Glomerular visceral epithelial cell (primary cell): ENCODE measurements at regions not wholly inside any gene's neighbourhood (a gene's known extent, or its start where the extent isn't known, plus 50 kb on each side); places are given as distances from the start of the nearest gene placed in this dataset.

Experiments
- DNase-seq: peaks from one replicate; pipeline ENCODE4 v3.0.0-alpha.2; 2016; ENCODE audit errors: extremely low spot score

DNA sequence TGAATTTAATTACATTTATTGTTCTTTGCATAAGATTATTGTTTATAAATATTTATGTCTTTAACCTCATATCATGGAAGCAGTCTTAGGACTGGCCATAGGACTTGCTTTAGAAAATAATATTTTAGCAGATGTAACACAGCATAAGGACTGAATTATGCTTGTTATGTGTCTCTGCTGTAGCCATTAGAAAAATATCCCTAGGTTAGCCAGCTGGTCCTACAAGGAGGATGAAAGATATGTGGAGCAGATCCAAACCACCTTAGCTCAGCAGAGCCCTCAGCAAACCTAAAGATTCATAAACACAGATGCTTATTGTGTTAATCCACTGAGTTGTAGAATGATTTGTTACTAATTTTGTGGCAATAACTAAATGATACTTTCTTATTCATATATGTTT, 166.0 kb upstream of the COL1A2 start:
- DNase-seq = no peak

DNA sequence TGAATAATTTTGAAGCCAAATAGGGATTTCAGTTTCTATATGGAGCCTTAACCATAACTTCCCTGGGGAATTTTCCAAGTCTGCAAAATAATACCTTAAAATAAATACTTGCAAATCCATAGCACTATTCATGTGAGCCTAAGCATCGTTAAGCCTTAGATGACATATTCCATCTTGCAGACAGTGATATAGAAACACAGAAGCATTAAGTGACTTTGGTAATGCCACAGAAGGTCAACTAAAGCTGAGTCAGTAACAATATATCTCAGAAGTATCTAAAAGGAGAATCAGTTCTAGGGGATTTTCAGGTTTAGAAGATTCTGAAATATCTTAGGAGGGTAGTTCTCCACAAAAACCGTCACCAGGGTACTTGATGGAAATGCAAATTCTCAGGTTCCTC, 163.4 kb upstream of the COL1A2 start:
- DNase-seq = no peak

DNA sequence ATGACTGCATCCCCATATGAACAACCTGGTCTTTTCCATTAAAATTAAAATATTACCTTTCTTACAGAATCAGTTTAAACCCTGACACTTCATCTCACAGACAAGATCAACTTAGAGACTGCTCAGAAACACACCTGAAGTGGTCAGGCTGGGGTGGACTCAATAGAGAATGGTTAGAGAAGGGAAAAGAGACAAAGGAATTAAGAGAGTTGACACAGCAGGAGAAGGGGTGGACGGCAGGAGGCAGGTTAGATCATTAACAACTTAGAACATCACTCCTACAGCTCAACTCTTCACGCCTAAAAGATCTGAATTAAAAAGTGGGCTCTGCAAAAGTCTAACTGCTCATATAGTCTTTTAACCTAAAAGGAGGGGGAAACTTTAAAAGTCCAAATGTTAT, 157.7 kb upstream of the COL1A2 start:
- no peak for DNase-seq

DNA sequence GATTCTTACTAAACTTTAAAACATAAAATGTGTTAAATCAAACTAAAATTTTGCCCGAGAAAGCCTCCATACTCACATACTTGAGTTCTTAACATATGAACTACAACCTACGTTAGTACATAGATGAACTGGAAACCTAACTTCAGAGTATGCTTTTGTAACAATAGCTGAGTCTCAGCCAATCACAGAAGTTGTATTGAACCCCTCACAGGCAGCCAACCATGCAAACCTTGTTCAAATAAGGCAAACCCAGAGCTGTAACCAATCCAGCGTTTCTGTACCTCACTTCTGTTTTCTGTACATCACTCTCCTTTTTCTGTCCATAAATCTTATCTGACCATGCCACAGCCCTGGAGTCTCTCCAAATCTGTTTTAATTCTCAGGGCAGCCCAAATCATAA, 157.3 kb upstream of the COL1A2 start:
- DNase-seq = no peak

DNA sequence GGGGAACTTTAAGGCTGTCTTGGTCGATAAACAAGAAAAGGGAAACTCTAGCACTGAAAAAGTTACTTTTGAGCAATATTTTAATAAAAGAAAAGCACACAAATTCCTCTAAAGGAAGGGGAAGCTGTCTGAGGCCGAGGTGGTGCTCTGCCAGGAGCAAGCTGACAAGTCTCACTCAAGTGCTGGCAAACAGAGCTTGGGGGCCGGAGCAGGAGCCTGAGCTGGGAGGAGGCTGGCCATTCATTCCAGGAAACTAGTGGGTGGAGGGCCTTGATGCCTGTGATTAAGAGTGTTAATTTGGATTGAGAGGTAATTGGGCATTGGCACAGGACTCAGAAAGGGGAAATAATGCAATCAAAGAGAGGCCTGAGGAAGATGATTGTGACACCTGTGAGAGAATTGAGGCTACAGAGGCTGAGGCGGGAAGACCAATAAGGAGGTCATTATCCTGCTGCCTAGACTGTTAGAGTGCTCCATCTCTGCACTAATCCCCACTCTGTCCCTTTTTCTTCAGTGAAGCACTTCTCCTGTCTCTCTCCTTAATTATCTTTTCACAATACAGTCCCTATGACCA, 154.9 kb upstream of the COL1A2 start:
- no peak for DNase-seq

DNA sequence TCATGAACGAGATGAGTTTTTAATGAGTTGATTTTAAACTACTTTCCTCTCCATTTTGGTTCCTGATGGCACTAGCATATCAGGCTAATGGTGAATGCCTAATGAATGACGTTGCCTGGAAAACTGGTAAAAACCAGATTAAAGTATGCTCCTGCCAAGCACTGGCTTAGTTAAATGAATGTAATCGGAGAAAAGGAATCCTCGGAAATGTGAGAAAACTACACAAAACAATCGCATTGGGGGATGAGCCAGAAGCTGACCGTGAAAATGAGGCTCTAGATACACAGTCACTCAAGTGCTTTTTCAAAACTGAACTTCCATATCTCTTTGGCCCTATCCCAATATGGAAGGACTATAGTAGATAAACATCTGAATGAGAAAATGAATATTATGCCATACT, 153.8 kb upstream of the COL1A2 start:
- DNase-seq = no peak

DNA sequence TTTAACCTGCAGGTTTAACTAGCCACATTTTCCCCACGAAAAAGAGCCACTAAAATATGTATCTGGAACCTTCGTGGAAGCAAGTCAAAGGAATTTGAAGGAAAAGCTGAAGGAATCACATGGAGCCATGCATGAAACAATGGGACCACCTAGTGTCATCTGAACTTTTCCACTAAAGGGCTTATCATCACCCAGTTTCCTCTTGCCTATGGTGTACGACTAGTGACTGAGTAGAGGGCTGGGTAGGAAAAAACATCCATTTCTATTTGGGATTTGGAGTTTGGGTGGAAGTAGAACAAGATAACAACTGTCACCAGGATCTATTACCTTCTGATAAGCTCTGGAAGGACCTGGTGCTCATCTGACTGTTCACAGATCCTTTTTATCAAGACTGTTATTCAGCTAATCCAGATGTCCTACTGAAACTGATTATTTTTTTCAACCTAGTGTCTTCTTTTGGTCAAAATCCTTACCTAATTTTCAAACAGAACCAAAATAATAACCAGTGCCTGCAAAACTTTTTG, 153.2 kb upstream of the COL1A2 start:
- DNase-seq = no peak

DNA sequence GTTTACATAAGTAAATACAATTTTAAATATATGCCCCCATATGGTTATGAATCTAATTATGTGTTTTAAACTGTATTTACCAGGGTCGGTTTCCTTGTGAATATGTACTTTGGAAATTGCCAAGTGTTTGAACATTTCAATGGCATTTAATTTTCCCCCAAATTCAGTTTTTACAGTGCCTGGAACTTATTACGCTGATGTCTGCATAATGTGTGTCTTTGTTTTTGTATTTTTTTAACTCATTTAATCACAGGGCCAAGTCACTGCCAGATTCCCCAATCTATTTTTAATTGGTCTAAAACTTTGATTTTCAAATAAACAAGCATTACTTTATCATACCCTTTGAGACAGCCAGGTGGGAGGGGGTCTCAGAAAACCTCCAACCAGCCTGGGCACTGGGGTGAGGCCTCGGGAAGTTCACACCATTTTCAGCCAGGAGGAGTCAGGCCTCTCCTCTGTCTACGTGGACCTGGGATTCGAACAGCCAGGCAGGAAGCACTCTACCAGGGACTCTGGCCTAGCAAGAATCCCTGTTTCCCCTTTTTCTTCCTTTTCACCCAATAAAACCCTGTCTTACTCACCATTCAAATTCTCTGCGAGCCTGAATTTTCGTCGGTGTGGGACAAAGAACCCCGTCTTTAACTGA, 151.5 kb upstream of the COL1A2 start:
- DNase-seq = no peak

DNA sequence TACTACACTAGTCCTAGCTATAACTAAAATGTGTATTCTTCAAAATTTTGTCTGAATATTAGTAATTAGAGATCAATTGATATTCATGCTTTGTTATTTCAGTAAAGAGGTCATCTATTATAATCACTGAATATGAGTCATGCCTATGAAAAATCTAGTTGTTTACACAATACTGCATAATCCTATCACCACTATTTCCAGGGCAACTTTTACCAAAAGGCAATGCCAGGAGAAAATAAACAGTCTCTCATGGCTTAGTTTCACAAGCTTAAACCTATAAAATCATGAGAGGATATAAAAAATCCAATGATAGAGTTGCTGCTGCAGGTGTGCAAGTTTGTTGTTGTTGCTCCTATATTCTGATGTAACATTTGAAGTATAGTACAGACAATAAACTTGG, 149.9 kb upstream of the COL1A2 start:
- DNase-seq = no peak

DNA sequence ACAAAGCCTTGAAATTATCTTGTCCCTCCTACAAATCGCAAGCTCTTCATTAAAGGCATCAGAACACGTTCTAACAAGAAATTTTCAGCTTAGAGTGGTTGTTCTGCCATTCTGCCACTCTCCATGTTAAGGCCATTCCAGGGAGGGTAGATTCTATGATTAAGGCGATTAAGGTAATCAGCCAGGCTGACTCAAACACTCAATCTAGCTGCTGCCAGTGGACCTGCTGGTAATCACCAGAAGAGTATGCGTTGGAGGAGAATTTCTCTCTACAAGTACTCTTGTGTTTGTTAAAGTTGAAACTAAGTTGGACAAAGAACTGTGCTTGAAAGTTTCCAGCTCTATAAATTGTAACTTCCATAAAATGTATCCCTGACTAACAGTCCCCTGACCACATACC, 149.2 kb upstream of the COL1A2 start:
- DNase-seq = no peak

DNA sequence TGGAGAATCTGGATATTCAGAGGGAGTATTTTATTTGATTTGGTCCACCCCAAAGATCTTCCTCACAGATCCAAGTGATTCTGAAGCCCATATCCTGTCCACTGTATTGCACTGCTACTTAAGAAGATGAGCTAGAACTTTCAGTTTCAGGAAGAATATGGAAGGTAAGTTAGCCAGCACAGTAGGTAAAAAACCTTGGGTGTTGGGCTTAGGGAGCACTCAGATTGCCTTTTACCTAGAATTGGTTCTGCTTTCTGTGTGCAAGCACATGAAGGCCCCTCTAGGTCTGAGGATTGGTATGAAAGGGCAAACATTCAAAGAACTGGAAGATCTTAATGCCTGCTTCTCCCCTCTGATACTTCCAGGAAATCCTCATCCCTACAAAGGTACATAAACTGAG, 146.7 kb upstream of the COL1A2 start:
- DNase-seq = no peak

DNA sequence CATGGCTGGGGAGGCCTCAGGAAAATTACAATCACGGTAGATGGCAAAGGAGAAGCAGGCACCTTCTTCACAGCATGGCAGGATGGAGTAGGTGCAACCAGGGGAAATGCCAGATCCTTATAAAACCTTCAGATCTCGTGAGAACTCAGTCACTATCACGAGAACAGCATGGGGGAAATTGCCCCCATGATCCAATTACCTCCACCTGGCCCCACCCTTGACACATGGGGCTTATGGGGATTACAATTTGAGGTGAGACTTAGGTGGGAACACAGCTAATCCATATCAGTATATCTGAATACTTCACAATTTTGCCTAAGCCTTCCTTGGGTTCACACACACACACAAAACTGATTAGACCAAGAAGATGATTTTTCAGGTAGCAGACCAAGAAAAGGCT, 145.1 kb upstream of the COL1A2 start:
- no peak for DNase-seq

DNA sequence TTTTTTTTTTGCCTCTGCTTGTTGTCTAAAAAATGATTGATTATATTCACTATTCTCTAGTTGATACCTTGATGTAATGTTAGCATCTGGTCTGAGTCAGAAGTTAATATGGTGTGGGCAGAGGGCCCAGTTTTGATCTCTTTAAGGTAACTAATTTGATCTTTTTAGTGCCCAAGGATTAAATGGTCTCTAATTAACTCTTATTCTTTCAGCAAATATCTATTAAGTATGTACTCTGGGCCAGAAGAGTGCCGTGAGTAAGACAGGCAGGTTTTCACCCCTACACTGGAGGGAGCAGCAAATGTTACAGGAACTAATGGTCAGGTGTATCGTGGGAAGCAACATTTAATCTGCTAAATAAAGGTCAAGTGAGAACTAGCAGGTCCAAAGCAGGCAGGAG, 144.6 kb upstream of the COL1A2 start:
- no peak for DNase-seq

DNA sequence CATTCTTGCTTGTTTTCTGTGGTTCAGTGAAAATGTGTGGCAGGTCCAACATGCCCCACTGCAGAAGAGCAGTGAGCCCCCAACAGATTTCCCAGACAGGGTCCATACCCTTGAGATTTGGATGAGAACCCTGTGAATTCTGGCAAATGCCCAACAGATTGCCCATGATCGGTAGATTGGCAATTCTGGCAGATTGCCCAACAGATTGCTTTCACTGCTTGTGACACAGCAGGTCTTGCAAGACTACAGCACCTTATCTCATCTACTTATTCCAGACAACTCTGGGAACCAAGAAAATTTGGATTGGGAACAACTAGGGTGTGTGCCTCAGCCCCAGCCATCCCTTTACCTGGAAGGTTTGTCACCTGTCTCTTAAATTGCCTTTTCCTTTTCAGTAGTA, 143.7 kb upstream of the COL1A2 start:
- DNase-seq = no peak

DNA sequence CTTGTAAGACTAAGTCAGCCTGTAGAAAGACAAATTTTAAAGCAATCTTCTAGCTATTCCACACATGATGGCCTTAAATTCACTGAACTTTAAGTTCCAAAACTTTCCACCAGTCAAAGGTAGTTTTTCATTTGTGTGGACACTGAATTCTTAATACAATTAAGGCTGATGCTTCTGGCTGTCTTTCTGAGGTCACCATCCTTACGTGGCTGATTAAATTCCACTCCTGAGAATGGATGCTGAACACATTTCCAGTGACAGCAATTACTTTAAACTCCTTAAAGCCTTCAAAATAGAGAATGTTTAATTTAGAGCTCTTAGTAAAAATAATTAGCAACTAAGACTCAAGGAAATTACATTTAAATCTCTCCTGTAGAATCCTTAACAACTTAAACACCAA, 142.6 kb upstream of the COL1A2 start:
- DNase-seq = no peak

DNA sequence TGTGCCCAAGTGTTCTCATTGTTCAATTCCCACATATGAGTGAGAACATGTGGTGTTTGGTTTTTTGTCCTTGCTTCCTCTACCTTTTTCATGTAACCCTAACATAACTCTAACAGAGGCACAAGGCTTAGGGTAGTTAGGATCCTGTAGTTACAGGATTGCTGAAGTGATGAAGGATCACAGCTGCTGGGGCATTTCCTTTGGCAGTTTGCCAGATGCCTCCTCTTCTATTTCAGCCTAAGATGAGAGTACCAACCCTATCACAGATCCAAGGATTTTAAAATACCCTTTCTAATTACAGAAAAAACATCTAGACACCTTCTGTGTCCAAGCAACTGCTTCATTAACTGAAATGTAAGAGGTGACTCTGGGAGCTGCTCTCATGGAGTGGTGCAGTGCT, 141.7 kb upstream of the COL1A2 start:
- no peak for DNase-seq

DNA sequence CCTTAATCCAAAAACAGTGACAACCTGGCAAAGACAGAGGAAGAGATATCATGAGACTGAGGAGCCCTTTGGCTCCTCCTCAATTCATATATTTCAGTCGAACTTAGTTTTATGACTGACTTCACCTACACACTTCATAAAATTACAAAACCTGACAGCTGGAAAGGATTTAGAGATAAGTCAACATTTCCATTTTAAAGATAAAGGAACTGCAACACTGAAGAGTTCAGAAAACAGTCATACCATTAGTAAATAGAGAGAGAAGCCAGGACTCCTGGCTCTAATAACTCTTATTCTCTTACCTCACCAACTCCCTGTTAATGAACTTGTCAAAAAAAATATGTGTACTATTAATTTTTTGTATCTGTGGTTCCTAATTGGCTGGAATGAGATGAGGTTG, 141.0 kb upstream of the COL1A2 start:
- no peak for DNase-seq

DNA sequence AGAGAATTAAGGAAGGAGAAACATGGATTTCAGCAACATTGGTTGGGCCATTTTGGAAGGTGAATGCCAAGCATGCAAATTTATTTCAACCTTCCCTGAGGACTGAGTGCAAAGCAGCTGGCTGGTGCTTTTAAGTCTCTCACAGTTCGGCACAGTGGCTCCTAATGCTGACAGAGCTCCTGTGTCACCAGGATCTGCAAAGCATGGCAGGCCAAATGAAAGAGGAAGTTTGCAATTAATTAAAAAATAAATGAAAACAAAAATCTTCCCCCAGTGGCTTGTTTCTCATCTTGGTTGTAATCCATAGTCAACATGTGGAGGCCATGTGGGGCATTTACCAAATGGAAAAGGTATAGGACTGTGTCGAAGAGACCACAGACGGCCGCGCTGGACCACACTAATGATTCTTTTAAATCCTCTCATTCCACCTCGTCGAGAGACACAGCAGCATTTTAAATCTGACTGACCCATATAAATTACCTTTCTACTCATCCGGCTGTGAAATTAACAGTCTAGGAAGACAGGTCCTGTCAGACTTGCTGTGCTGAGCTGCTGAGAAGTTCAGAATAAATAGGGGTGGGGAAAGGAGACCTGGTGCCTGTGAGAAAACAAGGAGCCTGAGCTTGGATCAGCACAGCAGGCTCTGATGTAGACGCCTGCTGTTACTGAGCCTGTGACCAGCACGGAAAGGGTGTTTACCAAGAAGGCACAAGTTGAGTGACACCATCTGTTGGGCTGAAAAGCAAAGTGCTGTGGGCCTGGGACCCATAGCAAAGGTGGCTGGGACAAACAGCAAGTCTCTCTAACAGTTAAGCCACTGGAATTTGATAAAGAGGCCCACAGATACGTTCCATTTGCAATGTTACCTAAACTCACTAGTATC, 136.0 kb upstream of the COL1A2 start:
- DNase-seq = no peak

DNA sequence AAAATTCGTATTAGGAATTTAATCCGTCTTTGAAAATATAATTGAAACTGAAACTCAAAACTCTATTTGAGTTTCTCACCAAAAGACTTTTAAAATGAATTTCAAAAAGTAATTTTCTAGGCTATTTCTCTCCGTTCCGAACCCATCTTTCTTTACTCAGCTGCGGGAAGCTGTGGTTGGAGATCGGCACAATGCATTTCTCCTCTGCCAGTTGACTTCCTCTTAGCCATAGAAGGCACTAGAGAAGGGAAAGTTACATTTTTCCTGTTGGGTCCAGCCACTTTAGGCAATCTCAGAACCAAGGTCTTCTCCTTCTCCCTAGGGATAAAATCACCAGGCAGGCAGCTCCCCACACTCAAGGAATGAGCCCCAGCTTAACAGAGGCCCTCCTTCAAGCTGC, 133.6 kb upstream of the COL1A2 start:
- no peak for DNase-seq

DNA sequence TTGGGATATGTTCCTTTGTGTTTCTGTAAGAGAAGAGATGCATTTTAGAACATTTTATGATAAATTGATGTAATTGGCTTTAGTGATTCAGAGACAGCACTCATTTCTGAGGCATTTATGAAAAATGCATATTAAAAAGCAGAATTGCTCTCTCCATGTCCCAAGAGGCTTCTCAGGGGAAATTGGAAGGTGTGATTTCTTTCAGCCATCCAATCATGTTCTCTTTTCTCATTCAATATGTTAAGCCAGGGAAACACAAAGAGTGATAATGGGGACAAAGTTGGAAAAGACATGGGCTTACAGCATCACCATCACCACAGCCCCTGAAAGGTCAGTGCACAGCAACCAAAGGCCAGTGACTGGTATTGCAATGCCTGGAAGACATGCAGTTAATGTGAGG, 129.9 kb upstream of the COL1A2 start:
- DNase-seq = no peak

DNA sequence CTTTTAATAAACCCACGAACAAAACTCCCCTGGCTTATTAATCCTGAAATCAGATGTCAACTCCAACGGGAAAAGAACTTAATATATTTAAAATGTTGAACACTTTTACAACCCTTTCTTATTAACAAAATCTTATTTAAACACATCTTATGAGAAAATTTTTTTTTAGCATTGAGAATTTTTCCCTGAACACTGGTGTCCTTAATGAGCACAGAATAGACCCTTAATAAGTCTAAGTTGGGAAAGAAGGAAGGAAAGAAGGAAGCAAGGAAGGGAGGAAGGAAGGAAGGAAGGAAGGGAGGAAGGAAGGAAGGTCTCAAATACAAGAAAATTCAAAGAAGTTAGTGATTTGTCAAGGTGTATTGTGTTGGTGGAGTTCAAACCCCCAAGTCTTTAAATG, 129.2 kb upstream of the COL1A2 start:
- no peak for DNase-seq

DNA sequence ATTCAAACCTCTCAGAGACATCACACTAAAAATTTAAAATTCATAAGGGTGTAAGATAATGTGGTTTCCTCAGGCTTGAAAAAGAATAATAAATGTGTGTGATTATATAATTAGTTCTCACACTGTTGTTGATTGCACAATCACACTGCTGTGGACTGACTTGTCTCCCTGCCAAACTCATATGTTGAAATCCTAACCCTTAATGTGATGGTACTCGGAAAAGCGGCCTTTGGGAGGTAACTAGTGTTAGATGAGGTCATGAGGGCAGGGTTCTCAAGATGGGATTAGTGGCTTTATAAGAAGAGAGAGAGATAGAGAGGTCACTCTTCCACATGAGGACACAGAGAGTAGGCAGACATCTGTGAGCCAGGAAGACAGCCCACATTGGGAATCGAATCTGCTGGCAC, 128.5 kb upstream of the COL1A2 start:
- no peak for DNase-seq

DNA sequence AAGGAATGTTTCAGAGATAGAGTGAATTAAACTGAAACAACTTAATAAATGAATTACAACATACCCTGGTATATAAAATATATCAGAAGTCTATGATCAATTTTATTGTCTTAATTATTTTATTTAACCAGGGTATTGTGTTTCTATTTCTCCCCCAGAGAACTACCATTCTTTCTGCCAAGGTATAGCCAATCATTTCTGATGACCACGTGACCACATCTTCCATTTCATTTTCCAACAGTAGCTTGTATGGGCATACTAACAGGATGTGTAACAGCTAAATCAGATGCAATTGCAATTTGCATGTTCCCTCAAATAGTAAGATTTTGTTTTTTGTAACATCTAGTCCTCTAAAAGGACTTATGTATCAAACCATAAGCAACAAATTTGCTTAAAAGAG, 123.9 kb upstream of the COL1A2 start:
- DNase-seq = no peak
